Osteoblast (primary cell): ENCODE measurements at regions not wholly inside any gene's neighbourhood (a gene's known extent, or its start where the extent isn't known, plus 50 kb on each side); places are given as distances from the start of the nearest gene placed in this dataset.

Experiments
- DNase-seq: peaks from one replicate; pipeline ENCODE4 v3.0.0; 2011; ENCODE audit warnings: low spot score, mixed read lengths; ENCODE audit not compliant: insufficient read length; ENCODE audit errors: missing footprints
- H2AFZ ChIP-seq: 2 replicates; pipeline ENCODE4 v1.6.0; 2011; ENCODE audit warnings: mild to moderate bottlenecking, low read length
- H3K27ac ChIP-seq: 2 replicates; pipeline ENCODE4 v1.5.1; 2011; ENCODE audit warnings: mild to moderate bottlenecking, low read depth, low read length, moderate library complexity
- H3K27me3 ChIP-seq: 2 replicates; pipeline ENCODE4 v1.6.0; 2012; ENCODE audit warnings: mild to moderate bottlenecking, control low read depth, inconsistent platforms, low read length, moderate library complexity; ENCODE audit not compliant: insufficient read depth
- H3K36me3 ChIP-seq: 2 replicates; pipeline ENCODE4 v1.5.1; 2011; ENCODE audit warnings: mild to moderate bottlenecking, low read length, control low read depth, moderate library complexity; ENCODE audit not compliant: insufficient read depth
- H3K4me1 ChIP-seq: 2 replicates; pipeline ENCODE4 v1.5.1; 2011; ENCODE audit warnings: mild to moderate bottlenecking, low read length, control low read depth, moderate library complexity; ENCODE audit not compliant: insufficient read depth
- H3K4me2 ChIP-seq: 2 replicates; pipeline ENCODE4 v1.6.0; 2011; ENCODE audit warnings: mild to moderate bottlenecking, low read length; ENCODE audit not compliant: insufficient read depth
- H3K4me3 ChIP-seq: fragments of 200-600 bp; sonication (generic); 3 replicates; pipeline ENCODE4 v1.5.1; 2012; ENCODE audit warnings: mild to moderate bottlenecking, low read length, inconsistent platforms; ENCODE audit not compliant: insufficient read depth
- H3K79me2 ChIP-seq: 2 replicates; pipeline ENCODE4 v1.6.0; 2012; ENCODE audit warnings: mild to moderate bottlenecking, low read length, control low read depth, inconsistent platforms; ENCODE audit not compliant: insufficient read depth
- H3K9me3 ChIP-seq: 2 replicates; pipeline ENCODE4 v1.5.1; 2011; ENCODE audit warnings: low read depth, low read length, control low read depth
- H4K20me1 ChIP-seq: 2 replicates; pipeline ENCODE4 v1.6.0; 2012; ENCODE audit warnings: mild to moderate bottlenecking, low read length, control low read depth; ENCODE audit not compliant: insufficient read depth
- TF ChIP-seq, protein P1 (sequence below): IDR thresholded peaks from 2 replicates; pipeline ENCODE4 v1.5.1; 2011; ENCODE audit warnings: mild to moderate bottlenecking, low read depth, low read length, moderate library complexity; ENCODE audit errors: extremely low read depth

DNA sequence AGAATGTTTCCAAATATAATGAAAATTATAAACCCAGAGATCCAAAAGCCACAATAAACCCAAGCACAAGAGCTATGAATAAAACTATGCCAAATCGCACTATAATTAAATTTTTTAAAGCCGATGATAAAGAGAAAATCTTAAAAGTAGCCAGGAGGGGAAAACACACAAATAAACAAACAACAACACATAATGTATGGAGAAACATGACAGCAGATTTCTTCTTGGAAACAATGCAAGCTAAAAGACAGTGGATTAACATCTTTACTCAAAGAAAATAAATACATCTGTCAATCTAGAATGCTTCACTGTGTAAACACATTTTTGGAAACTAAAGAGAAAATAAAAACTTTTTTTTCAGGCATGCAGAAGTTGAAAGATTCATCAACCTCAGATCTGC lies 53.0 kb upstream of the SMOX start:
- no peaks in the 10 kb centered on the region for H3K27me3 ChIP-seq
- no peak overlapping the region for H3K27ac ChIP-seq
- no peak overlapping the region for H3K4me3 ChIP-seq
- H3K9me3 ChIP-seq = no peaks in the 10 kb centered on the region
- no peak overlapping the region for H2AFZ ChIP-seq
- H3K36me3 ChIP-seq = no peaks in the 10 kb centered on the region
- H3K4me2 ChIP-seq = no peak overlapping the region
- no peak for DNase-seq
- H4K20me1 ChIP-seq = no peaks in the 10 kb centered on the region
- H3K79me2 ChIP-seq = no peaks in the 10 kb centered on the region
- peaks cover 21% of the 10 kb centered on the region for H3K4me1 ChIP-seq
- TF ChIP-seq, protein P1, sequence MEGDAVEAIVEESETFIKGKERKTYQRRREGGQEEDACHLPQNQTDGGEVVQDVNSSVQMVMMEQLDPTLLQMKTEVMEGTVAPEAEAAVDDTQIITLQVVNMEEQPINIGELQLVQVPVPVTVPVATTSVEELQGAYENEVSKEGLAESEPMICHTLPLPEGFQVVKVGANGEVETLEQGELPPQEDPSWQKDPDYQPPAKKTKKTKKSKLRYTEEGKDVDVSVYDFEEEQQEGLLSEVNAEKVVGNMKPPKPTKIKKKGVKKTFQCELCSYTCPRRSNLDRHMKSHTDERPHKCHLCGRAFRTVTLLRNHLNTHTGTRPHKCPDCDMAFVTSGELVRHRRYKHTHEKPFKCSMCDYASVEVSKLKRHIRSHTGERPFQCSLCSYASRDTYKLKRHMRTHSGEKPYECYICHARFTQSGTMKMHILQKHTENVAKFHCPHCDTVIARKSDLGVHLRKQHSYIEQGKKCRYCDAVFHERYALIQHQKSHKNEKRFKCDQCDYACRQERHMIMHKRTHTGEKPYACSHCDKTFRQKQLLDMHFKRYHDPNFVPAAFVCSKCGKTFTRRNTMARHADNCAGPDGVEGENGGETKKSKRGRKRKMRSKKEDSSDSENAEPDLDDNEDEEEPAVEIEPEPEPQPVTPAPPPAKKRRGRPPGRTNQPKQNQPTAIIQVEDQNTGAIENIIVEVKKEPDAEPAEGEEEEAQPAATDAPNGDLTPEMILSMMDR = no peak

DNA sequence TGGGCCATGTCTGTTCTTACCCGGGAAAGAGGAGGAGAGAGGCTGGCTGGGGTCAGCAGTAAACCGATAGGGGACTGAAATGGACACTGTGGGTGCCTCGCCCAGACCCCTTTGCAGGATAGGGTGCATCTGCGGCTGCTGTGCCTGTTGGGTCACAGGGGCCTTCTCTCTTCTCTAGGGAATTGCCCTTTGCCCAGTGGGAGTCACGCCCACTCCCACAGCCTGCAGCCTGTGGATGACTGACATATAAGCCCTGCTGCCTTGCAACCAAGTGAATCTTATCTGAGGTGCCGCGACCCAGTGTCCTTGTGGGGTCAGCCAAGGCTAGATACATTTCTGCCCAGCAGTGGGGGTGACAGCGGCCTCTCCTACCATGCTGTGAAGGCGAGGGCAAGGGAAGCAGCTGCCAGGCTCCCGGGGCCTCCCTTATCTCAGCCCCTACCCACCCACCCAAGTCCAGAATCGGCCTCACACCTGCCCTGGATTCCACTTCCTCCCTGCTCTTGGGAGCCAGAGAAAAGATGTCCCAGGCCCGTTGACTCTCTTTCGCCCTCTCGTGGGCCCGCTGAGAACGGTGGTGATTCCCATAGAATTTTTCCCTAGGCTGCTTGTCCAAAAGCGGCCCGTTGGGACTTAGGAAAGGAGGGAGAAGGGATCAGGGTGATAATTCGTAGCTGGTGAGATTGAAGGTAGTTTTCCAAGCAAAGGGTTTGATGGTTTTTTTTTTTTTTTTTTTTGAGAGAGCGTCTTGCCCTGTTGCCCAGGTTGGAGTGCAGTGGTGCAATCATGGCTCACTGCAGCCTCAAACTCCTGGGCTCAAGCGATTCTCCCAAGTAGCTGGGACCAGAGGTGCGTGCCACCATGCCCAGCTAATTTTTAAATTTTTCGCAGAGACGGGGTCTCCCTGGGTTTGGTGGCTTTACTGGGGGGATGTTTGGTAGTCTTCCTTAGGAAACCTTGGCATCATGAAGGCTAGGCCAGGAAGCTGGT lies 56.8 kb upstream of the SMOX start:
- Histone ChIP-seq H3K79me2 (no peaks in the 10 kb centered on the region), H3K9me3 (no peaks in the 10 kb centered on the region), H3K4me3 (peak overlapping the region; percentile 6), H4K20me1 (no peaks in the 10 kb centered on the region), H3K27me3 (no peaks in the 10 kb centered on the region), H2AFZ (peak overlapping the region; percentile 17), H3K27ac (peak overlapping the region; percentile 96), H3K36me3 (no peaks in the 10 kb centered on the region), H3K4me2 (peak overlapping the region; percentile 51), H3K4me1 (peaks cover 21% of the 10 kb centered on the region)
- peak; percentile 88 for DNase-seq
- TF ChIP-seq, protein P1 = peak; percentile 75

DNA sequence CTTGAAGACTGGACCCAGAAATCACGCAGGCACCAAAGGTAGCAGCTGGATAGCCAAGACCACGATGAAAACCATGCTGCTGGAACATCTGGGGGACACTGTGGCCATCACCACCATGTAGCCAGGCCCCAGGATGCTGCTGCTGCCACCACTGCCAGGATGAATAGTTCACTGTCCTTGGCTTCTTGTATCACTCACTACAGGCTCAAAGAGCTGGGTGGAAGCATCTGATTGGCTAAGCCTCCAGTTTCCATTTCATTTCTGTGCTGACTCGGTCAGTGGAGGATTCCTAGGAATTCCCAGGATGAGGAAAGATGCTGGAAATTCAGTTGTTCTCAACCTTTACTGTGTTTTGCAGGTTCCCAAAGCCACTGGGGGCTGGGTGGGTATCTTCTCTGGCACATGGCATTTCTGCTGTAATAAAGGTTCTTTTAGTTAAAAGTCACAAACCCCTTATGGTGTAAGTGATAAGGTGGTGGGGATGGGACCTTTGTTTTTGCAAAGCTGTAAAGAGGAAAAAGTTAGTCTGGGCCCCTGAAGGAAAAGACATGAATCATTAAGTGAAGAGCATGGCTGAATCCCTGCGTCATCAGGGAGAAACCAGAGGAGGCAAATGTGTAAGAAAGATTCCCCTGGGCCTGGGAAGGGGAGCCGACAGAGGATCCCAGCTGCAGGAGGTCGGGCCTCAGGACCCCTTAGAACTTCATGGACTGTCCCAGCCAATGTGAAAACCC lies 57.7 kb upstream of the SMOX start:
- no peaks in the 10 kb centered on the region for H3K79me2 ChIP-seq
- H4K20me1 ChIP-seq = no peaks in the 10 kb centered on the region
- H3K27ac ChIP-seq = peak overlapping the region; percentile 96
- H3K27me3 ChIP-seq = no peaks in the 10 kb centered on the region
- H3K4me2 ChIP-seq = peak overlapping the region; percentile 51
- H3K9me3 ChIP-seq = no peaks in the 10 kb centered on the region
- peak overlapping the region; percentile 17 for H2AFZ ChIP-seq
- peak overlapping the region; percentile 8 for H3K4me3 ChIP-seq
- TF ChIP-seq, protein P1 = no peak
- peaks cover 21% of the 10 kb centered on the region for H3K4me1 ChIP-seq
- H3K36me3 ChIP-seq = no peaks in the 10 kb centered on the region
- peak; percentile 91 for DNase-seq
